ENCODE measurements at regions not wholly inside any gene's neighbourhood (a gene's known extent, or its start where the extent isn't known, plus 50 kb on each side); places are given as distances from the start of the nearest gene placed in this dataset.
"Not testable (repeated sequence)": the region's sequence is repeated elsewhere in the genome, so short reads cannot be mapped to it uniquely, and the experiment has no call there.

- no peak for DNase-seq
Observed at GRCh38 chr12:28693565-28694219, 455.4 kb upstream of the FAR2 start.

DNA sequence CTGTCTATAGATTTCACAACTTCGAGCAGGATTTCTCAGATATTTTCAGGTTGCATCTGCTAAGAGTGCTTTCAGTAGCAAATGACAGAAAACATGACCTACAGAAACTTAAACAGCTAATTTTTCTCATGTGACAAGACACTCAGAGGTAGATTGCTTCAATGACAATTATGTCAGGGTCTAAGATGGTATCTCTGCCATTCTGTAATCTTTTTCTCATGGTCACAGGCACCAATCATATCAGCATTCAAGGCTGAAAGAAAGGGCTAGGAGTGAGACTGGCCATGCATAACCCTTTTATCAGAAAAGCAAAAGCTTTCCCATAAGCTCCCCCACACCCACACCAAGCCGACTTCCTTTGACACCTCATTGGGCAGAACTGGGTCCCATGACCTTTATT, 450.5 kb upstream of the FAR2 start:
- no peak for DNase-seq

DNA sequence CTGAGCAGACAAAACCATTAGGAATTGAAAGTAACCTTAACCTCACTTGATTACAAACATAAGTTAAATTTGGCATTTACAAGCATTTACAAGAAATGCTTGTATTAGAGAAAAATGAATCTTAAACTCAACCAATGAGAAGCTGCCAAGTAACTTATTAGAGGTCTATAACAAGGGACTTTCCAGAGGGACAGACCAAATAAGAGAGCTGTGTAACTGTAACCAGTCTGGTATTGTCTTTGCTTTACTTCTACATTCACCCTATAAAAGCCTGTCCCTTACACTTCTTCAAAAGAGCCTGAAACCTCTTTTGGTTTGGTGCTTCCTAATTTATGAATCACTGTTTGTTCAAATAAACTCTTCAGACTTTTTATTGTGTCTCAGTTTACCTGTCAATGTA, 450.0 kb upstream of the FAR2 start:
- no peak for DNase-seq

DNA sequence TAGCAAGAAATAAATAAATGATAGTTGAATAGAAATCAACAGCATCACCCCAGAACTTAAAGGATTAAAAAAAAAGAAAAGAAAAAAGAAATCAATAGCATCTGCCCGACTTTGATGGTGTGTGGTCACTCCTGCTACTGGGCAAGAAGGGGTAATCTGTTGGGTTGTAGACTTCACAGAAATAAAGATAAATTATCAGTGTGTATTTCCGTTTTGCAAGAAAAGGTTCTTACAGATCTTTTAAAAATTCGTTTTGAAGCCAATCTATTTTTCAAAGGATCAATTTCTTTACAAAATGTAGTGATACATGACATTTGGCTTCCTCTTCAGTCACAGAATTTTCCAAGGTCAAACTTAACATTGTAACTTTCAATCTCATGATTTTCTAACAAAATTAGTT, 448.9 kb upstream of the FAR2 start:
- DNase-seq: no peak

DNA sequence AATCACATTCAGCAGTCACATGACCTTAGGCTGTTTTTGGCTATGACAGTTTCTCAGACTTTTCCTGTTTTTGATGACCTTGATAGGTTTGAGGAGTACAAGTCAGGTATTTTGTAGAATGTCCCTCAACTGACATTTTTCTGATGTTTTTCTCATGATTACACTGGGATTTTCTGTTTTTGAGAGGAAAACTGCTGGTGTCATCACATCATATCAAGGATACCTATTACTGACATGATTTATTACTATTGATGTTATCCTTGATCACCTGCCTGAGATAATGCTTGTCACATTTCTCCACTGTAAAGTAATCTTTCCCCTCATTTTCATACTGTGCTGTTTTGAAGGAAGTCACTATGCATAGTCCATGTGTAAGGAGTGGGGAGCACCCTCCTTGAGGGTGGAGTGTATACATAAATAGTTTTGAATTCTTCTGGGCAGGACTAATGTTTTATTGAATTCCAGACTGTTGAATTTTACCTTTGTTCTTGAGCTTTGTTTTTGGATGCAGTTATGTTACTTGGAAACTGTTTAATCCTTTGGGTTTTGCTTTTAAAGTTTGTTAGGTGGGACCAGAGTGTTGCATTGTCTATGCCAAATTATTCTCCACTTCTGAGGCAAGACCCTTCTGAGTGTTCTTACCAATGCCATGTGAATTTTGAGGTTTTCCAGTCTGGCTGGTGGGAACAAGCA, 444.5 kb upstream of the FAR2 start:
- no peak for DNase-seq

- DNase-seq: no peak
Observed at GRCh38 chr12:28708918-28709371, 440.1 kb upstream of the FAR2 start.

- DNase-seq: no peak
Observed at GRCh38 chr12:28709986-28710685, 438.9 kb upstream of the FAR2 start.

- DNase-seq: no peak
Observed at GRCh38 chr12:28710882-28711281, 438.2 kb upstream of the FAR2 start.

DNA sequence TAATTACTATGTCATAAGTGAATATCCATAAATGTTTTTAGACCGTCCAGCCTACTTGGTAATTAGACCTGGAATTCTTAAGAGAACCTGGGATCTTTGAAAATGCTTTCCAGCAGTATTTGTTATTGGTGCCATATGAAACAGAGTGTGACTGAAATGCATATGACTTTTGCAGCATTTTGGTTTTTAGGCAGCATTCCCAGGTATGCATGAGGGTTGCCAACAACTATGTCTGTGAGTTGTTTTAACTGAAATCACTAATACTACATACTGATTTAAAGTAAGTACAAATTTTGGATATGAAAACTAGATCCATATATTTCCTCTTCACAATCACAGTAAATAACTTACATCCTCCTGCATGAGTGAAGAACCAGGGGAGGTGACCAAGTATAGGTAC, 437.7 kb upstream of the FAR2 start:
- DNase-seq: no peak

- DNase-seq: no peak
Observed at GRCh38 chr12:28742791-28743190, 406.3 kb upstream of the FAR2 start.

DNA sequence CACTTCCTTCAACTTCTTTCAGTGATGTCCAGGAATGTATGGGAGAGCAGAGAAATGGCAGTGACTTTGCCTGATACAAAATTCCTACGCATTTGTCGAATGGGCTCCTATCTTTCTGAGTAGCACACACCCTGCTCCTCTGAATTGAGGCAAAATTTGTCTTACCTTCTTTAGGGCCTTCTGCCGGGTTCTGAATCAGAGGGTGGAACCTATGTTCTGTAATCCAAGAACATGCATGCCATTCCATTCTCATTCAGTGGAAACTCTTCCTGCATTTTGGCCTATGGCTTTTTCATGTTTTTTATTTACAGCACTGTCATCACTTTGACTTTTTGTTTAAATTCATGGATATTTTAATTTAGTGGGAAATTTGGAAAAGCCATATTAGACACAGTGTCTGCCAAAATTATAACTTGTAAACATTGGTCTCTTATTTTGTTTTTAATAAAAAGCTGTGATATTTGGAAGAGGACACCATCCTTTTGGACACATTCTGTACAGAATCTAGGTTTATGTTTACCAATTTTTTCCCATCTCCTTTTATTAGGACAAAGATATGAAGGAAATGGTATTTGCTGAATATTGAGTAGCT, 402.2 kb upstream of the FAR2 start:
- DNase-seq: no peak

DNA sequence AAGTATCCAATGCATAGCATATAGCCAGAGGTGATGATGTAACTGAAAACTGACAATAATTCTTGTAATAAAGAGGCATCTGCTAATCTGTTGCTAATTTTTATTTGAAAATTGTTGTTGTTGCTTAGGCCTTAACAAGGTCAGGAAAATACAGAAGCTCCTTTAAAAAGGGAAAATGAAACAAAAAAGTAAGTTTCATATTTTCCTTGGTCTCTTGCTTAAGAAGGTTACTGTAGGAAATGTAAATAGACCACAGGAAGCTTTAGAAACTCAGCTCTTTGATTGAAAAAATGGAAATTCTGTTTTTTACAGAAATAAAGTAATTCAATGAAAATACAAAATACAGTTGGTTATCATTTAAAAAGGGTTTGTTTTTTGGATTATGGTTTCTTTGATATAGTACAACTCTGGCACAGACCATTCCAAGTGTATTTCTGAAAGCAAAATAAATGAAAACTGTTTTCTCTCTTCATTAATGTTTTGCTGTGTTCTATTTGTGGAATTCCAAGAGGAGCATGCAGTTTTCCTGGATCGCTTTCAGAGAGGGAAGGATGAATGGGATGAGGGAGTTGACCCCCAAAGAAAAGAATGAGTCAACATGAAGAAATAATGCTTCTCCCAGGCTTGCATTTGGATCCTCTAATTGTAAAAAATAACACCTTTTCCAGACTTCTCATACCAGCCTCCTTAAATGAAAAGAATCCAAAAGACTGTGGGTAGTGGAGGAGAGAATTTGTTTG, 398.0 kb upstream of the FAR2 start:
- no peak for DNase-seq

- DNase-seq: no peak
Observed at GRCh38 chr12:28755027-28755426, 394.1 kb upstream of the FAR2 start.

GRCh38 chr12:28759333-28759732, 389.7 kb upstream of the FAR2 start:
- DNase-seq: no peak

DNA sequence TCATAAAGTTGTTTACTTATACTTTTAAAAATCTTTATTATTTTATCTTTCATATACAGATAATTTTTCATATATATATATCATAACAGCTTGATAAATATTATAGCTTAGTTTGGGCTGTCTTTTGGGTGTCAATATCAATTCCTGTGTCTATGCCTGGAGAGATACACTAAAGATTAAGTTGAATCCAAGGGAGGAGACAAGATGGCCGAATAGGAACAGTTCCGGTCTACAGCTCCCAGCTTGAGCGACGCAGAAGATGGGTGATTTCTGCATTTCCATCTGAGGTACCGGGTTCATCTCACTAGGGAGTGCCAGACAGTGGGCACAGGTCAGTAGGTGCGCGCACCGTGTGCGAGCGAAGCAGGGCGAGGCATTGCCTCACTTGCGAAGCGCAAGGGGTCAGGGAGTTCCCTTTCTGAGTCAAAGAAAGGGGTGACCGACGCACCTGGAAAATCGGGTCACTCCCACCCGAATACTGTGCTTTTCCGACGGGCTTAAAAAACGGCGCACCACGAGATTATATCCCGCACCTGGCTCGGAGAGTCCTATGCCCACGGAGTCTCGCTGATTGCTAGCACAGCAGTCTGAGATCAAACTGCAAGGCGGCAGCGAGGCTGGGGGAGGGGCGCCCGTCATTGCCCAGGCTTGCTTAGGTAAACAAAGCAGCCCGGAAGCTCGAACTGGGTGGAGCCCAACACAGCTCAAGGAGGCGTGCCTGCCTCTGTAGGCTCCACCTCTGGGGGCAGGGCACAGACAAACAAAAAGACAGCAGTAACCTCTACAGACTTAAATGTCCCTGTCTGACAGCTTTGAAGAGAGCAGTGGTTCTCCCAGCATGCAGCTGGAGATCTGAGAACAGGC, 388.8 kb upstream of the FAR2 start:
- DNase-seq: not testable (repeated sequence)

GRCh38 chr12:28761897-28762296, 387.2 kb upstream of the FAR2 start:
- not testable (repeated sequence) for DNase-seq

GRCh38 chr12:28766398-28766797, 382.7 kb upstream of the FAR2 start:
- DNase-seq: no peak

DNA sequence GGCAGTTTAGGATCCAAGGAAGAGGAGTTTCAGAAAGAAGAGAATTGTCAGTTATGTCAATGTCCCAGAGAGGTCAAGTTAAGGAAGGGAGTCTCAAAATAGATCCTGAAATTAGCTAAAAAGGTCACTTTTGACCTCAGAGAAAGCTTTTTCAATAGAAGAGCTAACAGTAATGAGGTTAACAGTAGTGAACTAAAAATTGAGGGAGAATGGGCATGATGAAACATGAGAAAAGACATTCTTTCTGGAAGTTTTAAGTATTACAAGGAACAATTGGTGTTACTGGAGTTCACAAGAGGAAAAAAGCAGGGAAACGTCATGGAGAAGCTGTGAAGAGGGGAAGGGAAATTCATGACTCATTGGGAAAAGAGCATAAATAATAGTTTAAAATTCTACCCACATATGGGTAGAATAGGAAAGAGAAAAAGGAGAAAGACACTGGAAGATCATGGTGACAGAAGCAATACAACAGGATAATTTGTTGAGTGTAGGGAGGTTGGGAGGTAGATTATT, 381.2 kb upstream of the FAR2 start:
- DNase-seq: no peak

DNA sequence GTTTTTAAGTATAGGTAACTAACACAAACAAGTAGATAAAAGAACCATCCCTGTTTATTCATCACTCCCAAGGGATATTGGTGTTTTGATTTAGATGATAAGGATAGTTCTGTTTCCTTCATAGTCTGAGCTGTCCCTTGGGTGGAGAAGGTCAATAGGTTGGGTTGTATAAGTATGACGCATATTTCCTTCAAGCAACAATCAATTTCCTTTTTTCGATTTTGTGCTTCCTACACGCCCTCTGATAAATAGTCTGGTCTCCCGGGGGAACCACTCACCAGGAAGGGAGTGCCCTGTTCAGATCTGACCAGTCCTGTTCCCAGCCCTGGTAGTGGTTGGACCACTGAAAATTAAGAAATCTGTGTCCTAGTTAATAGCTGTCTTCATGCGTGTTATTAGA, 378.8 kb upstream of the FAR2 start:
- DNase-seq: no peak

- DNase-seq: no peak
Observed at GRCh38 chr12:28771968-28772367, 377.1 kb upstream of the FAR2 start.

DNA sequence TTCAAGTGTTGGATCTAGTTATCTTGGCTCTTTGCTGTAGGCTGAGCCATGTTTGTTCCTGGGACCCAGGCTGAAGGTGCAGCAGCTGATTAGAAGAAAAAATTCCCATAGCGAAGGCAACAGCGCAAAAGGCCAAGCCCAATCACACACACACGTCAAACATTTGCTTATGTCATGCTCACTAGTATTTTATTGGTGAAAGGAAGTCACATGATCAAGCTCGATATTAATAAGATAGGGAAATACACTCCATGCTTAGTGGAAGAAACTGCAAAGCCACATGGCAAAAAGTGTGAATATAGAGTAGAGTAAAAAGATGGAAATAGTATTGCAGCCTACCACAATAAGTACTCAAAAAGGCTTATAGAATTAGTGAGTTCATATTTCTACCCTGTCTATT, 373.5 kb upstream of the FAR2 start:
- no peak for DNase-seq

Data from right kidney (tissue), 1 donor.